Loucy (cell line): ENCODE measurements at regions not wholly inside any gene's neighbourhood (a gene's known extent, or its start where the extent isn't known, plus 50 kb on each side); places are given as distances from the start of the nearest gene placed in this dataset.

Experiments
- H2AFZ ChIP-seq: fragments of 200-600 bp; sonication (generic); 2 replicates; pipeline ENCODE4 v1.6.0; 2016; ENCODE audit warnings: antibody characterized with exemption, mild to moderate bottlenecking, low read length, moderate library complexity
- H3F3A ChIP-seq: fragments of 200-600 bp; 2 replicates; pipeline ENCODE4 v1.6.0; 2016; ENCODE audit warnings: antibody characterized with exemption, low read depth, mild to moderate bottlenecking
- H3K27me3 ChIP-seq: fragments of 200-600 bp; sonication (generic); 2 replicates; pipeline ENCODE4 v1.6.1; 2014; ENCODE audit warnings: low read length, mild to moderate bottlenecking; ENCODE audit not compliant: insufficient read depth, poor library complexity, severe bottlenecking
- H3K36me3 ChIP-seq: fragments of 200-600 bp; sonication (generic); 2 replicates; pipeline ENCODE4 v1.6.1; 2016; ENCODE audit warnings: low read length; ENCODE audit not compliant: insufficient read depth
- H3K4me1 ChIP-seq: fragments of 200-600 bp; sonication (generic); 2 replicates; pipeline ENCODE4 v1.5.1; 2014; ENCODE audit warnings: low read length, mild to moderate bottlenecking; ENCODE audit not compliant: insufficient read depth, poor library complexity, severe bottlenecking
- H3K4me2 ChIP-seq: fragments of 200-600 bp; sonication (generic); 2 replicates; pipeline ENCODE4 v1.6.0; 2014; ENCODE audit warnings: antibody characterized with exemption, low read length, low read depth, mild to moderate bottlenecking; ENCODE audit not compliant: poor library complexity, severe bottlenecking
- H3K4me3 ChIP-seq: fragments of 200-600 bp; sonication (generic); 2 replicates; pipeline ENCODE4 v1.5.1; 2014; ENCODE audit warnings: low read length, mild to moderate bottlenecking, mixed read lengths; ENCODE audit not compliant: poor library complexity, severe bottlenecking
- H3K79me2 ChIP-seq: fragments of 200-600 bp; sonication (generic); 2 replicates; pipeline ENCODE4 v1.6.1; 2014; ENCODE audit warnings: low read length; ENCODE audit not compliant: insufficient read depth
- H3K9ac ChIP-seq: fragments of 200-600 bp; sonication (generic); 2 replicates; pipeline ENCODE4 v1.6.0; 2014; ENCODE audit warnings: mild to moderate bottlenecking, low read depth, low read length, moderate library complexity; ENCODE audit not compliant: poor library complexity, severe bottlenecking
- H3K9me2 ChIP-seq: fragments of 200-600 bp; sonication (generic); replicated peaks from 2 replicates; pipeline ENCODE4 v1.6.1; 2016; ENCODE audit warnings: low read depth, low read length, mixed read lengths
- H3K9me3 ChIP-seq: fragments of 200-600 bp; sonication (generic); 2 replicates; pipeline ENCODE4 v1.6.1; 2014; ENCODE audit warnings: mild to moderate bottlenecking, antibody characterized with exemption, low read length, low read depth; ENCODE audit not compliant: insufficient read depth
- H4K20me1 ChIP-seq: fragments of 200-600 bp; sonication (generic); 2 replicates; pipeline ENCODE4 v1.6.0; 2014; ENCODE audit warnings: antibody characterized with exemption, low read length, mild to moderate bottlenecking; ENCODE audit not compliant: insufficient read depth, poor library complexity, severe bottlenecking
- CTCF ChIP-seq: fragments of 200-600 bp; sonication (generic); conservative IDR thresholded peaks from 2 replicates; pipeline ENCODE4 v1.5.1; 2014; ENCODE audit warnings: mild to moderate bottlenecking, antibody characterized with exemption, low read length
- EZH2phosphoT487 ChIP-seq: fragments of 200-600 bp; IDR thresholded peaks from 2 replicates; pipeline ENCODE4 v1.6.1; 2018; ENCODE audit warnings: antibody characterized with exemption, mild to moderate bottlenecking, moderate library complexity, borderline replicate concordance

DNA sequence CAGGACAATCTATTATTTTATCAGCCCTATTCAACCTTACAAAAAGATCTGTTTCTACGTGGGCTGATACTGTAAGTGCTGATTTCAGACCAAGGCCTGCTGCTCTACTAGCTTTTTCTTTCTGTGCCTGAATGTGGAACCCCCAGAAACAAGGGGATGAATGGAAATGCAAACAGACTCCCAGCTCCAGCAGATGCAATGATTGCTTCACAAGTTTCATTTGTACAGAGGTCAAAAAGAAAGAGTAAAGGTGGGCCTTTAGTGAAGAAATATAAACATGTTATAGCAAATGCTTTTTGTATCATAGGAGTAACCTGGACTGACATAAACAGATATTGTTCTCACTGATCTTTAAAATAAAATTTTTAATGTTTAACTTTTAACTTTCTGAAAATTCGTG is 130.2 kb upstream of the SLC25A13 start:
- Histone ChIP-seq H3K9me2 (no peaks in the 10 kb centered on the region), H3K9ac (no peak overlapping the region)

GRCh38 chr7:96449094-96449493 is 127.2 kb upstream of the SLC25A13 start:
- no peaks in the 10 kb centered on the region for H3K4me1 ChIP-seq
- TF ChIP-seq EZH2phosphoT487, result no peak
- H3K36me3 ChIP-seq, result no peaks in the 10 kb centered on the region
- H3K4me3 ChIP-seq, result no peak overlapping the region
- no peaks in the 10 kb centered on the region for H3K9me3 ChIP-seq
- no peaks in the 10 kb centered on the region for H3K27me3 ChIP-seq
- H3K9me2 ChIP-seq, result no peaks in the 10 kb centered on the region
- H3F3A ChIP-seq, result no peaks in the 10 kb centered on the region
- H2AFZ ChIP-seq, result no peak overlapping the region
- H4K20me1 ChIP-seq, result no peaks in the 10 kb centered on the region
- no peaks in the 10 kb centered on the region for H3K79me2 ChIP-seq
- H3K4me2 ChIP-seq, result no peak overlapping the region
- no peak overlapping the region for H3K9ac ChIP-seq

More for the DNA sequence above, 130.2 kb upstream of the SLC25A13 start:
- TF ChIP-seq EZH2phosphoT487, result no peak
- TF ChIP-seq CTCF, result no peak
- no peaks in the 10 kb centered on the region for H3K36me3 ChIP-seq
- H3K27me3 ChIP-seq, result no peaks in the 10 kb centered on the region
- no peak overlapping the region for H3K4me3 ChIP-seq
- no peaks in the 10 kb centered on the region for H3K9me3 ChIP-seq
- no peaks in the 10 kb centered on the region for H3F3A ChIP-seq
- H2AFZ ChIP-seq, result no peak overlapping the region
- no peaks in the 10 kb centered on the region for H4K20me1 ChIP-seq
- H3K79me2 ChIP-seq, result no peaks in the 10 kb centered on the region
- H3K4me1 ChIP-seq, result no peaks in the 10 kb centered on the region
- no peak overlapping the region for H3K4me2 ChIP-seq

GRCh38 chr7:96447109-96447645 is 125.3 kb upstream of the SLC25A13 start:
- H3K4me1 ChIP-seq, result no peaks in the 10 kb centered on the region
- H3K4me3 ChIP-seq, result no peak overlapping the region
- no peak overlapping the region for H2AFZ ChIP-seq
- TF ChIP-seq CTCF (no peak), EZH2phosphoT487 (no peak)
- no peak overlapping the region for H3K4me2 ChIP-seq
- no peaks in the 10 kb centered on the region for H3F3A ChIP-seq
- no peaks in the 10 kb centered on the region for H3K27me3 ChIP-seq
- H3K79me2 ChIP-seq, result no peaks in the 10 kb centered on the region
- no peak overlapping the region for H3K9ac ChIP-seq
- H3K36me3 ChIP-seq, result no peaks in the 10 kb centered on the region
- no peaks in the 10 kb centered on the region for H4K20me1 ChIP-seq
- no peaks in the 10 kb centered on the region for H3K9me2 ChIP-seq
- no peaks in the 10 kb centered on the region for H3K9me3 ChIP-seq

DNA sequence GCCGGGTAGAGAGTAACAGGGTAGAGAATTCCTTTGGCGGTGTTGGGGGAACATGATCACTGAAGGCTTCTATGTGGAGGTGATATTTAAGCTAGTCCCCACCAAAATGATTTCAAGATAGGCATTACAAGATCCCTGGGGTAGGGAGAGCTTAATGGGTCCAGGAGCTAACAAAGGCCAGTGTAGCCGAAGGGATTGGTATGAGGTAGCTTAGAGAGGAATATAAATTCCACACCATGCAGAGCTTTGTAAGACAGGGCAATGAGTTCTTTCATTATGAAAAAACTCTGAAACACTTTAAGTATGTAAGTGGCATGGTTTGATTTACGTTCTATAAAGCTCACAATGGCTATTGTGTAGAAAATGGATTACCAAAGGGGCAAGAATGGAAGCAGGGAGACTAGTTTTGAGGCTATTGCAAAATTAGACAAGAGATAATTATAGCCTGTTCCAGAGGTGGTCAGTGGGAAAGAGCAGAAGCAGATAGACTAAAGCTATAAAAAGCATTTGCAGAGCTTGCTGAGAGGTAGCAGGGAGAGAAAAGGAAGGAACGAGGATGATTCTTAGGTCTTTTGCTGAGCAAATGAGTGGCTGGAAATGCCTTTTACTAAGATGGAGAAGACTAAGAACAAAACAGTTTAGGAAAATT is 119.7 kb upstream of the SLC25A13 start:
- Histone ChIP-seq H3K79me2 (no peaks in the 10 kb centered on the region), H3K4me1 (no peaks in the 10 kb centered on the region), H3K9ac (no peak overlapping the region), H3K36me3 (no peaks in the 10 kb centered on the region), H2AFZ (no peak overlapping the region), H3F3A (no peaks in the 10 kb centered on the region), H3K9me2 (no peaks in the 10 kb centered on the region), H3K27me3 (no peaks in the 10 kb centered on the region), H3K4me2 (no peak overlapping the region), H4K20me1 (no peaks in the 10 kb centered on the region), H3K4me3 (no peak overlapping the region), H3K9me3 (no peaks in the 10 kb centered on the region)
- no peak for TF ChIP-seq EZH2phosphoT487
- no peak for TF ChIP-seq CTCF
